Common myeloid progenitor, CD34-positive (primary cell): ENCODE measurements at regions not wholly inside any gene's neighbourhood (a gene's known extent, or its start where the extent isn't known, plus 50 kb on each side); places are given as distances from the start of the nearest gene placed in this dataset.
"Not testable (repeated sequence)": the region's sequence is repeated elsewhere in the genome, so short reads cannot be mapped to it uniquely, and the experiment has no call there.

Experiments
- CTCF ChIA-PET: fragments of 350-600 bp; sonication (Branson Sonifier 250); formaldehyde crosslinking; loops from one replicate; lab custom pipeline; 2021; ENCODE audit warnings: antibody characterized with exemption; lab: Charles Lee
- POLR2A ChIA-PET: fragments of 350-600 bp; sonication (Branson Sonifier 250); formaldehyde crosslinking; loops from one replicate; lab custom pipeline; 2021; ENCODE audit warnings: antibody characterized with exemption; lab: Charles Lee
- DNase-seq, 3 donors: peaks; one replicate each; pipeline versions ENCODE4 v3.0.0 to v3.0.0-alpha.2; 2013
- H3K27ac ChIP-seq, 2 experiments: 1 replicate in 1 of 2; 2 replicates in 1 of 2; pipeline ENCODE4 v1.7.0; 2013; ENCODE audit warnings: inconsistent platforms in 2 of 2, low read length in 2 of 2, mild to moderate bottlenecking in 2 of 2, low read depth in 1 of 2, moderate library complexity in 1 of 2; ENCODE audit not compliant: severe bottlenecking in 2 of 2, insufficient read depth in 1 of 2, poor library complexity in 1 of 2
- H3K27me3 ChIP-seq, 5 experiments: replicated peaks in 2 of 5; 1 replicate in 3 of 5; 2 replicates in 2 of 5; pipeline versions ENCODE4 v1.6.1 to v1.7.0; 2013; ENCODE audit warnings: low read length in 4 of 5, mild to moderate bottlenecking in 2 of 5, moderate library complexity in 2 of 5, inconsistent platforms in 1 of 5; ENCODE audit not compliant: insufficient read depth in 5 of 5, control insufficient read depth in 4 of 5
- H3K36me3 ChIP-seq, 4 experiments: 1 replicate in 2 of 4; 2 replicates in 2 of 4; pipeline versions ENCODE4 v1.6.1 to v1.7.0; 2013; ENCODE audit warnings: low read length in 3 of 4, control low read depth in 1 of 4, mild to moderate bottlenecking in 1 of 4; ENCODE audit not compliant: control insufficient read depth in 4 of 4, insufficient read depth in 4 of 4
- H3K4me1 ChIP-seq, 4 experiments: 1 replicate in 3 of 4; 2 replicates in 1 of 4; pipeline versions ENCODE4 v1.6.1 to v1.7.1; 2013; ENCODE audit warnings: low read length in 3 of 4, mild to moderate bottlenecking in 3 of 4, control low read depth in 1 of 4, inconsistent platforms in 1 of 4, moderate library complexity in 1 of 4; ENCODE audit not compliant: control insufficient read depth in 4 of 4, insufficient read depth in 4 of 4; ENCODE audit errors: control extremely low read depth in 1 of 4
- H3K4me3 ChIP-seq, 7 experiments: 1 replicate in 4 of 7; 2 replicates in 3 of 7; pipeline versions ENCODE4 v1.5.1 to v1.7.0; 2013; ENCODE audit warnings: mild to moderate bottlenecking in 7 of 7, low read length in 6 of 7, moderate library complexity in 6 of 7, inconsistent platforms in 2 of 7, low read depth in 2 of 7, control low read depth in 1 of 7; ENCODE audit not compliant: insufficient read depth in 4 of 7, control insufficient read depth in 1 of 7; ENCODE audit errors: extremely low read depth in 1 of 7
- H3K9me3 ChIP-seq, 5 experiments: 1 replicate in 4 of 5; 2 replicates in 1 of 5; pipeline versions ENCODE4 v1.6.1 to v1.7.1; 2013; ENCODE audit warnings: low read length in 4 of 5, mild to moderate bottlenecking in 2 of 5, inconsistent platforms in 1 of 5, low read depth in 1 of 5, moderate library complexity in 1 of 5; ENCODE audit not compliant: control insufficient read depth in 4 of 5, insufficient read depth in 2 of 5; ENCODE audit errors: control extremely low read depth in 1 of 5
- WGBS: methylation state at CpG from one replicate; pipeline ENCODE4 v1.1.5; 2013; ENCODE audit not compliant: insufficient coverage; 5-methylcytosine and 5-hydroxymethylcytosine counted together

GRCh38 chrY:3037471-3037870 lies 102.3 kb downstream of the ZFY start:
- Histone ChIP-seq H3K4me3 (no peak overlapping the region), H3K36me3 (no peaks in the 10 kb centered on the region), H3K4me1 (no peaks in the 10 kb centered on the region), H3K9me3 (no peaks in the 10 kb centered on the region), H3K27ac (no peak overlapping the region), H3K27me3 (no peaks in the 10 kb centered on the region)
- no peak for DNase-seq
- CTCF ChIA-PET, result no interaction called here
- POLR2A ChIA-PET, result no interaction called here

- H3K9me3 ChIP-seq, result no peaks in the 10 kb centered on the region
- no peak overlapping the region for H3K27ac ChIP-seq
- no CpG with 5 or more reads among the region's 3 CpGs for WGBS
- ChIA-PET POLR2A (no interaction called here), CTCF (no interaction called here)
- H3K36me3 ChIP-seq, result no peaks in the 10 kb centered on the region
- H3K4me3 ChIP-seq, result no peak overlapping the region
- DNase-seq, result no peak
- H3K27me3 ChIP-seq, result no peaks in the 10 kb centered on the region
- H3K4me1 ChIP-seq, result no peaks in the 10 kb centered on the region
Measured at GRCh38 chrY:3040415-3040814, 105.2 kb downstream of the ZFY start.

- H3K27me3 ChIP-seq, result no peaks in the 10 kb centered on the region
- no peak overlapping the region for H3K27ac ChIP-seq
- H3K4me1 ChIP-seq, result no peaks in the 10 kb centered on the region
- H3K4me3 ChIP-seq, result no peak overlapping the region
- CTCF ChIA-PET, result no interaction called here
- no peak for DNase-seq
- POLR2A ChIA-PET, result no interaction called here
- H3K9me3 ChIP-seq, result no peaks in the 10 kb centered on the region
- no peaks in the 10 kb centered on the region for H3K36me3 ChIP-seq
Measured at GRCh38 chrY:3041985-3042384, 106.8 kb downstream of the ZFY start.

- CTCF ChIA-PET, result no interaction called here
- Histone ChIP-seq H3K36me3 (no peaks in the 10 kb centered on the region), H3K9me3 (no peaks in the 10 kb centered on the region), H3K27ac (no peak overlapping the region), H3K27me3 (no peaks in the 10 kb centered on the region), H3K4me1 (no peaks in the 10 kb centered on the region), H3K4me3 (no peak overlapping the region)
- WGBS, result no CpG with 5 or more reads among the region's 5 CpGs
- DNase-seq, result no peak
- POLR2A ChIA-PET, result no interaction called here
Measured at GRCh38 chrY:3042901-3043300, 107.7 kb downstream of the ZFY start.

- Histone ChIP-seq H3K27ac (no peak overlapping the region), H3K27me3 (no peaks in the 10 kb centered on the region), H3K4me3 (no peak overlapping the region), H3K9me3 (no peaks in the 10 kb centered on the region), H3K4me1 (no peaks in the 10 kb centered on the region), H3K36me3 (no peaks in the 10 kb centered on the region)
- no CpG with 5 or more reads among the region's 2 CpGs for WGBS
- ChIA-PET POLR2A (no interaction called here), CTCF (no interaction called here)
- no peak for DNase-seq
Measured at GRCh38 chrY:3045048-3045447, 109.9 kb downstream of the ZFY start.

- H3K27ac ChIP-seq, H3K4me3 ChIP-seq, H3K27me3 ChIP-seq, CTCF ChIA-PET, DNase-seq, H3K36me3 ChIP-seq, POLR2A ChIA-PET, H3K9me3 ChIP-seq, H3K4me1 ChIP-seq: not testable (repeated sequence)
- no CpG with 5 or more reads among the region's 1 CpG for WGBS
Measured at GRCh38 chrY:3055496-3055895, 120.3 kb downstream of the ZFY start.

GRCh38 chrY:3058342-3058741 lies 123.2 kb downstream of the ZFY start:
- H3K27me3 ChIP-seq, CTCF ChIA-PET, H3K27ac ChIP-seq, DNase-seq, H3K4me3 ChIP-seq, H3K9me3 ChIP-seq, H3K36me3 ChIP-seq, POLR2A ChIA-PET, H3K4me1 ChIP-seq: not testable (repeated sequence)

GRCh38 chrY:3060671-3061070 lies 125.5 kb downstream of the ZFY start:
- H3K4me3 ChIP-seq, H3K4me1 ChIP-seq, H3K36me3 ChIP-seq, H3K9me3 ChIP-seq, DNase-seq, H3K27ac ChIP-seq, H3K27me3 ChIP-seq, CTCF ChIA-PET, POLR2A ChIA-PET: not testable (repeated sequence)
- WGBS, result no CpG with 5 or more reads among the region's 1 CpG
